ENCODE measurements at regions not wholly inside any gene's neighbourhood (a gene's known extent, or its start where the extent isn't known, plus 50 kb on each side); places are given as distances from the start of the nearest gene placed in this dataset.
"Not testable (repeated sequence)": the region's sequence is repeated elsewhere in the genome, so short reads cannot be mapped to it uniquely, and the experiment has no call there.

DNA sequence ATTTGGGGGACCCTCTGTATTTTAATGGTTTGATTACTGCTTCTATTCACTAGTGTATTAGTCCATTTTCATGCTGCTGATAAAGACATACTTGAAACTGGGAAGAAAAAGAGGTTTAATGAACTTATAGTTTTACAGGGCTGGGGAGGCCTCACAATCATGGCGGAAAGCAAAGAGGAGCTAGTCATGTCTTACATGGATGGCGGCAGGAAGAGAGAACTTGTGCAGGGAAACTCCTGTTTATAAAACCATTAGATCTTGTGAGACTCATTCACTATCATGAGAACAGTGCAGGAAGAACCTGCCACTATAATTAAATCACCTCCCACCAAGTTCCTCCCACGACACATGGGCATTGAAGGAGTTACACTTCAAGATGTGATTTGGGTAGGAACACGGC is 464.5 kb upstream of the RGS18 start:
- DNase-seq: no peak

DNA sequence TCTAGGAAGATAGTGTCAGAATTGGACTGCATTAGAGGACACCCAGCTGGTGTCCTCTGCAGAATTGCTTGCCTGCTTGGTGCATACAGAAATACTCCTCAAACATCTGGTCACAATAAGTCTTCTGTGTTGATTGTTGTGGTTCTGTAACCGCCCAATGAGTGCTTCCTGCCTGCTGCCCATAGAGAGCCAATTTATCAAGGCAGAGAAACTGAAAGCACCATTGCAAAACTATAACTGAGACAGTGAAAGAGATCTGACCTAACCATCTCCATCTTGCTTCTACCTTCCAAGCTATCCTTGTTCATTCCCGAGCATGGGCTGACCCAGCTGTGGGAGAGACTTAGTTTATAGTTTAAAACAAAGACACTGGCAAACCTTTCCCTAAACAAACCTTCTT is 462.4 kb upstream of the RGS18 start:
- DNase-seq: no peak

DNA sequence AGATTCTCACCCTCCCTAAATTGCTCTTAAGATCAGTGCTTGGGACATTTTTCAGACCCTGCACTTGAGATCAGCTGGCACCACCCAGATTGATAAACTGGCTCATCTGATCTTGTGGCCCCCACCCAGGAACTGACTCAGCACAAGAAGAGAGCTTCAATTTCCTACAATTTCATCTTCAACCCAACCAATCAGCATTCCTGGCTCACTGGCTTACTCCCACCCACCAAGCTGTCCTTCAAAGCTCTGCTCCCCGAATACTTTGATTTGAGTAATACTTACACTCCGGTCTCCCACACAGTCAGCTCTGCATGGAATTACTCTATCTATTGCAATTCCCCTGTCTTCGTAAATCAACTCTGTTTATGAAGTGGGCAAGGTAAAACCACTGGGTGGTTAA is 461.9 kb upstream of the RGS18 start:
- DNase-seq: no peak

DNA sequence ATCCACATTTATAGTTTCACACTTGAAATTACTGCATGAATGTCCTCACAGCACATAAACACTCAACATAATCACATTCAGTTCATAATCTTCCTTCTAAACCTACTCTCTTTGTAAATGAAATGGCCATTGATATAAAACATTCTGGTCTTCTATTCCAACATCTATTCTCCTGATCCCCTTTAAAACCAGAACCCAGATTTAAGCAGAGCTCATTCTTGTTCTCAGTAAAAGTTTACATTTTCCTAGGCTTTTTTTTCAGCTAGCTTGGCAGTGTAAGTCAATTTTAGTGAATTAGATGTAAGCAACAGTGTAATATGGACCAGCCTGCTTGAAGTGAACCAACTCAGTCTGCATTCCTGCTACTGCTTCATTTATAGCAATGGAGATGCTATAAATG is 460.7 kb upstream of the RGS18 start:
- no peak for DNase-seq

DNA sequence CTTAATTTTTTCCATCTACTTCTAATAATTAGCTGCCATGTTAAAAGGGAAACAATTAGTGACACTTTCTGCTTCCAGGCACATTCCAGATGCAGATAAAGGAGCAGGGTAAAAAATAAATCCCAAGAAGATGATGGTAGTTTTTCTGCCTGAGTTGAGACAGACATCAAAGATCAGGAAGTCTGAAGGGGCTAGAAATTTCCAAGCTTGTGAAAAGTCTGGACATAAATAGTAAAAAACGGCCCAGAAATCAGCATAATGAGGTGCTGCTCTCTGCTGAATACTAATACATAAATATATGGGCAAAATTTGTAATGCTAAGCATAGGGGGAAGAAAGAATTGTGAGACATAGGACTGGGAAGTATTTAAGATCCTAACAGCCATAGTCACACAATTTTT is 460.0 kb upstream of the RGS18 start:
- no peak for DNase-seq

DNA sequence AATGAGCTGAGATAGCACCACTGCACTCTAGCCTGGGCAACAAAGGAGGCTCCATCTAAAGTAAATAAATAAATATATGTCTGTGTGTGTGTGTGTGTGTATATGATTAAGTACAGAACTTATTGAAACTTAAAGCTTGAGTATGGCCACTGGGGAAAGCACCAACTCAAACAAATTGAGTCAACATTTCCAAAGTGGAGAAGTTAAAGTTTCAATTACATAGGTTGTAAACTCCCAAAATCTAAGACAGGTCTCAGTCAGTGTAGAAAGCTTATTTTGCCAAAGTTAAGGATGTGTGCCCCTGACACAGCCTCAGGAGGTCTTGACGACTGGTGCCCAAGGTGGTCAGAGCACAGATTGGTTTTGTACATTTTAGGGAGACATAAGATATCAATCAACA is 458.9 kb upstream of the RGS18 start:
- no peak for DNase-seq

DNA sequence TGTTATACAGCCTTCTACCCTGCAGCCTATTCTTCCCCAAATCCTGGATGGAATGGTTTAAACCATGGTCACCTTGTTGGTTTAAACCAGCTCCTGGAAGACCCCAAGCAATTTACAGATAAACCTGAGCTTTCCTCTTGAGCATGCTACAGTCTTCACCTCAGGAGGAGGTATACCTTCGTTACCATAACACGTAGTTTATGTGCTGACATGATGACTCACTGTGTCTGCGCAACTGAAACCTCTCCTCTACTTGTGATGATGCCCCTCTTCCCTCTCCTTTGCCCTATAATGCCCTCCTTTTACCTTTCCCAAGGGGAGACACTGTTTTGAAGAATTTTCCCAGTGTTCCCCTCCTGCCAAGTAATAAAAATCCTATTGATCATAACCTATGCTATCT is 457.3 kb upstream of the RGS18 start:
- no peak for DNase-seq

DNA sequence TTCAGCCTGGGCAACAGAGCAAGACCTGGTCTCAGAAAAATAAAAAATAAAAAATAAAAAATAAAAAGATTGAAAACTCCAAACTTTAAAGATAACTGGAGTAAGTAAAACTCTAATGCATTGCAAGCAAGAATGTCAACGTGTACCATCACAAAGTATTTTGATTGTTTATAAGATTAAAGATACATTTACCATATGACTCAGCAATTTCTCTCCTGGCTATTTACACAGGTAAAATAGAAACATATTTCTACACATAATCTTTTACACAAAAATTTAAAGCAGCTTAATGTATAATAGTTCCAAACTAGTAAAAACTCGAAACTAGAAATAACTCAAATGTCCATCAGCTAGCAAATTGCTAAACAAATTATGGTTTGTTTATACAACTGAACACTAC is 456.1 kb upstream of the RGS18 start:
- DNase-seq: no peak

DNA sequence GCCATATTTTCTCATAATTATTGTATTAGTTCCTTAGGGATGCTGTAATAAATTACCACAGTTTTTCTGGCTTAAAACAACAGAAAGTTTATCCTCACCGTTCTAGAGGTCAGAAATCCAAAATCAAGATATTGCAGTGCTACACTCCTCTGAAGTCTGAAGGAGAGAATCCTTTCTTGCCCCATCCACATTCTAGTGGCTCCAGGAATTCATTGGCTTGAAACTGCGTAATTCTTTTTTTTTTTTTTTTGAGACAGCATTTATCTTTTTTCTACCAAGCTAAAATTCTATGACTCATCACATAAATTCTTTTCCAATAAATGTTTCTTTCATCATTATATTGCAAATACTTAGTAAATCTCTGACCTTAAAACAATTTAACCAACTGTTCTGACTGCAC is 451.0 kb upstream of the RGS18 start:
- DNase-seq: no peak

DNA sequence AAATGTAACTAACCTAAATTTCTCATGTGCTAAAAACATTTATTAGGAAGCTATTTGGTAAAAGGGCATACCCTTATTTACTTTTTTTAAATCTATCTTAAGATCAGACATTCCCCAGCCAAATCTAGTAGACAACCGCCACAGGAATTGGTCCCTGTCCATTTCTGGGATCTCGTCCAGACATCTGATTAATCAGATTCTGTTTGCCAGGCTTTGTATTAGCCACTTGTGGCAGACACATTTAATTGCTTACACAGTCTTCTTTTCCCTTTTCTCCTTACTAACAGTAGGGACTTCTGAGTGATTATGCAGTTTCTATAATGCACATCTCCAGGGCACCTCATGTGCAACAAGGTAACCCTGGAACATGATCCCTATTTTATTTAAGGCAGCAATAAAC is 449.0 kb upstream of the RGS18 start:
- no peak for DNase-seq

DNA sequence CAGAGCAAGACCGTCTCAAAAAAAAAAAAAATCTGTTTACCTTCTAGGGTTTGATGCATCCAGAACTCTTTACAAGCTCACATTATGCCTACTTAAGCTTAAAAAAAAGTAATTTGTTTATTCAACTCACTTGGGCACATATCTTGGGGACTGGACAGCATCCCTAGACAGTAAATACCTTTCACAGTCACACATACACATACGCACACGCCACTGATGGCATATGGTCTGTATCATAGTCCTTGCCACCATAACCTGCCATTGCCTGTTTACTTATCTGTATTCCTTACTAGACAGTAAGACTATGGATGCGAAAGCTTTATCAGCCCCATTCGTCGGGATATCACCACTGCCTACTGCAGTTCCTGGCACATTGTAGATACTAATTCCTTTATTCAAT is 446.3 kb upstream of the RGS18 start:
- no peak for DNase-seq

DNA sequence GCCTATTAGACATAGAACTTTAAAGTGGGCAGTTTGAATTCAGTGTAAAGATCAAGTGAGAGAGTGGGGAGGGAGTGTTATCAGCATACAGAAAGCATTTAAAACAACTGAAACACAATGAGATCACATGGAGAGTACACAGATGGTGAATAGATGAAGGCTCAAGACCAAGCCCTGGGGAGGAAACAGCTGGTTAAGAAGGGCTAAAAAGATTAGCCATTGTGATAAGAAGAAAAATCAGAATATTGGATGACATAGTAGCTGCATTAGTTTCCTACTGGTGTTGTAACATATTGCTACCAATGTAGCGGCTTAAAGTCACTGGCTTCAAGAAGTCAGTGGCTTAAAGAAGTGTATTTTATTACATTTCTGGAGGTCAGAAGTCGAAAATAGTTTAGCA is 443.4 kb upstream of the RGS18 start:
- no peak for DNase-seq

DNA sequence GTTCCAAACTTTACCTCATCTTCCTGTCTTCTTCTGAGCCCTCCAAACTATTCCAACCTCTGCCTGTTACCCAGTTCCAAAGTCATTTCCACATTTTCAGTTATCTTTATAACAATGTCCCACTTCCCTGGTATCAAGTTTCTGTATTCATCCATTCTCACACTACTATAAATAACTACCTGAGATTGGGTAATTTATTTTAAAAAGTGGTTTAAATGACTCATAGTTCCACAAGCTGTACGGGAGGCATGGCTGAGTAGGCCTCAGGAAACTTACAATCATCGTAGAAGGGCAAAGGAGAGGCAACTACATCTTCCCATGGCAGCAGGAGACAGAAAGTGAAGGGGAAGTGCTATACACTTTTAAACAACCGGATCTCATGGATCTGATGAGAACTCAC is 428.5 kb upstream of the RGS18 start:
- no peak for DNase-seq

DNA sequence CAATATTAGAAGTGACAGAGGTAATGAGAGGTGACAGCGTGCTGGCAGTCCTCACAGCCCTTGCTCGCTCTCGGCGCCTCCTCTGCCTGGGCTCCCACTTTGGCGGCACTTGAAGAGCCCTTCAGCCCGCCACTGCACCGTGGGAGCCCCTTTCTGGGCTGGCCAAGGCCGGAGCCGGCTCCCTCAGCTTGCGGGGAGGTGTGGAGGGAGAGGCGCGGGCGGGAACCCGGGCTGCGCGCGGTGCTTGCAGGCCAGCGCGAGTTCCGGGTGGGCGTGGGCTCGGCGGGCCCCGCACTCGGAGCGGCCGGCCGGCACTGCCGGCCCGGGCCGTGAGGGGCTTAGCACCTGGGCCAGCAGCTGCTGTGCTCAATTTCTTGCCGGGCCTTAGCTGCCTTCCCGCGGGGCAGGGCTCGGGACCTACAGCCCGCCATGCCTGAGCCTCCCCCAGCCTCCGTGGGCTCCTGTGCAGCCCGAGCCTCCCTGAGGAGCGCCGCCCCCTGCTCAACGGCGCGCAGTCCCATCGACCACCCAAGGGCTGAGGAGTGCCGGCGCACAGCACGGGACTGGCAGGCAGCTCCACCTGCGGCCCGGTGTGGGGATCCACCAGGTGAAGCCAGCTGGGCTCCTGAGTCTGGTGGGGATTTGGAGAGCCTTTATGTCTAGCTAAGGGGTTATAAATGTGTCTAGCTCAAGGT is 426.5 kb upstream of the RGS18 start:
- DNase-seq: not testable (repeated sequence)

DNA sequence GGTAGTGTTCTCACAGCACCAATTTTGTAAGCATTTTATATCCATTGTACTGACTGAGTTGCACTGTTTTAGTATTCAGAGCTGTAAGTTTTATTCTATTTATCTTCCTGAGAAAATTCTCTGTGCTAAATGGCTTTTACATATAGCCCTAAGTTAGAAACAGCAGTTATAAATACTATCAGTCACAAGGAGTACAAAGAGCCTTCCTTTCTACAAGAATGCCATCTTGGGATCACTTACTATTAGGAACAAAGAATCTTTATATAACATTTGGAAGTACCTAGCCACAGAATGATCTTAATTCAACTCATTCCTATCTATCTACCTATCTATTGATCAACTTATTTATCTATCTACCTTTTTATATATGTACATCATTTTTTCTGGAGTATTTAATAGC is 423.9 kb upstream of the RGS18 start:
- DNase-seq: no peak

DNA sequence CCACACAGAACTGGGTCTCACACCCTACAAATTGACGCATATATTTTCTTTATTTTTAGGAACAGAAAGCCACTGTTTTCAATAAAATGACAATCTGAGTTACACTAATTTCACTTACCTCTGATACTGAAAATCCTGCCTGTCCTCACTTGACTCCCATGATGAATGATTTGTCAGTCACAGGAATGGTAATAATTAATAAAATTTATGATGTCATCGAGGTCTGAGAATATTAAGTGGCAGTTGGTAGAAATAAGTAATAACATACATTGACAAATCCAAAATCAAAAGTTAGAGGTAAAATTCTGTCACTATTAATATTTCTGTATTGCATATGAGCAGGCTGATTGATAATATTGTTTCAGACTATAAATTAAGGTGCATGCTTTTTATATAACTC is 418.7 kb upstream of the RGS18 start:
- DNase-seq: no peak

DNA sequence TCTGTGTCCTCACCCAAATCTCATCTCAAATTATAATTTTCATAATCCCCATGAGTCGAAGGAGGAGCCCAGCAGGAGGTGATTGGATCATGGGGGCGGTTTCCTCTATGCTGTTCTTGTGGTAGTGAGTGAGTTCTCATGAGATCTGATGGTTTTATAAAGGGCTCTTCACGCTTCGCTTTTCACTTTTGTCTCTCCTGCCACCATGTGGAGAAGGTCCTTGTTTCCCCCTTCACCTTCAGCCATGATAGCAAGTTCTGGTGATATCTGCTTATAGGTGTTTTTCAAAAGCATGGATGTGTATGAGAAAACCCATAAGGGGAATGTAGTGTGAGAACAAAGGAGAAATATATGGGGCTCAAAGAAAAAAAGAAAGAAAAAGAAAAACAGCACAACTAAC is 405.9 kb upstream of the RGS18 start:
- no peak for DNase-seq

DNA sequence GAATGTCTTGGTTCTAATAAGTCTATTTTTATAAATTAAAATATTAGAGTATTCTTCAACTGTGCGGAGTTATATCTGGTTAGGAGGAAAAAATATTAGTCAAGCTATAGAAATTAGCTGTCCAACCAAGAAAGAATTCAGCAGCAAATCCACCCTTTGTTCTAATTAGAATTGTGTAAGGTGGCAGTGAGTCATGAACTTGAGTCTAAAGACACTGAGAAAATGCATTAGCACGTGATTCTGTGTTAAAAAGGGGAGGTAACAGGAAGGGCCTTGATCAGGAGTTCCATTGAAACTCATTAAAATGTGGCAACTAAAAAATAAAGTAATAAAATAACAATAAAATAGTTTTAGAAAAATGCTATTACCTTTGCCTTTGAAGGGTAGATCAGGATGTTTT is 398.2 kb upstream of the RGS18 start:
- no peak for DNase-seq

DNA sequence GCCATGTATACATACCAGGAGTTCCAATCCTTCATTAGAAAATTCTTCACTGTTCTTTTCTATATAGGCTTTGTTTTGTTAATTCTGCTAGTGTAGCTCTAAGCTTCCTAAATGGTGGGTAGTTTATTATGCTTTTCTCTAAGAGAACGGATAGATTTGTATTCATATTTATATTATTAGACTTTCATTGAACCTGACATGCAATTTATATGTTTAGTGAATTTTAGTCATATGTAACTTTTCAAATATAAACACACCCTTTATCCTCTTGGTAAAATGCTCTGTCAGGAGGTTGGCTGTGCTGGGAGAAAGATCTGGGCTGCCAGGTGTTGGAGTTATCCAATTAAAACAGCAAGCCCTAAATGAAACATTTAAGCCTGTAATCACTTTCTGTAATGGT is 369.7 kb upstream of the RGS18 start:
- DNase-seq: no peak

DNA sequence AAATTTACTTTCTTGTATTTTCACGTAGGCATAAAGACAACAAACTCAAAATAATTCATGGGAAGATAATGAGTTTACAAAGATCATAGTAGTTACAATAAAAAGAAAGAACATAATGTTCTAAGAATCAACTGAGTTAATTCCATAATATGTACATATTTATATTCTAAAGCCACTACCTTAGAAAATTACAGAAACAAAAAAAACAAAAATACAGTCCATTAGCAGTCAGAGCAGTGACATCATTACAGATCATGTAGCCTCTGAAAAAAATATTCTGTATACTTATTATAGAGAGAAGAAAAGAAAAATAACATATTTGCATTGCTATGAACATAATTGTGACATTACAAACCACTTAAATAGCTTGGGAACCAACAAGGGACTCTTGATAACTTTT is 360.1 kb upstream of the RGS18 start:
- no peak for DNase-seq

DNA sequence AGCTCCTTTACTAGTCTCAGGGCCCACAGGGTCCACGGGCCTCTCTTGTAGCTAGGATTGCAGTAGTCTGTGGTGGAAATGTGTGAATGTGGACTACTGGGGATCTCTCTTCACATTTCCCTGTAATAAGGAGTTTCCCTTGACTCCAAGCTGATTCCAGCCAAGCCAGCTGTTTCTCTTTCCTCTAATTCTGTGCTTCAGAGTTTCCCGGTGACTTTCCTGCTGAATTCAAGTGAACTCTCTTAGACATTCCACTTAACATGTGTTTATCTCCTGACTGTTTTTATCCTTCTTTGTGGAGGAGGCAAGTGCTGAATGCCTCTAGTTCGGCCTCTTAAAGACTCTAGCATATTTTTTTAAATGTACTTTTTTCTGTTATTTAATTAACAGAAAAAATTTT is 354.0 kb upstream of the RGS18 start:
- DNase-seq: no peak

DNA sequence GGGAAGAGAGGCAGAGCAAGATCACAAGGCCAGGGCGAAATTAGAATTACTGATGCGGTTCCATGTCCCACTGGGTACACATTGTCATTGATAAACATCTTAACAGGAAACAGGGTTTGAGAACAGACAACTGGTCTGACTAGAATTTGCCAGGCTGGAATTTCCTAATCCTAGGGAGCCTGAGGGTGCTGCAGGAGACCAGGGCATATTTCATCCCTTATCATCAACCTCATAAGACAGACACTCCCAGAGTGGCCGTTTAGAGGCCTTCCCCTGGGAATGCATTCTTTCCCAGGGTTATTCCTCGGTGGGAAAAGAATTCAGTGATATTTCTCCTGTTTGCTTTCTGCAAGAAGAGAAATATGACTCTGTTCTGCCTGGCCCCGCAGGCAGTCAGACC is 344.7 kb upstream of the RGS18 start:
- DNase-seq: not testable (repeated sequence)

DNA sequence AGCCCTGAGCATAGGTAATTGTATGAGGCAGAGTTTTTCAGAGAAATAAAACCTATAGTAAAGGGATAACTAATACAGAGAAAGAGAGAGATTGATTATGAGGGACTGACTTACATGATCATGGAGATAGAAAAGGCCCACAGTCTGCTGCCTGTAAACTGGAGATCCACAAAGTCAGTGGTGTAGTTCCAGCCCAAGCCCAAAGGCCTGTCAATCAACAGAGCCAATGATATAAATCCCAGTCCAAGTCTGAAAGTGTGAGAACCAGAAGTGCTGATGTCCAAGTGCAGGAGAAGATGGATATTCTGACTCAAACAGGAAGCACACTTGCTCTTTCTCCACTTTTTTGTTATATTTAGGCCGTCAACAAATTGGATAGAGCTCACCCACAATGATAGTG is 340.1 kb upstream of the RGS18 start:
- no peak for DNase-seq

DNA sequence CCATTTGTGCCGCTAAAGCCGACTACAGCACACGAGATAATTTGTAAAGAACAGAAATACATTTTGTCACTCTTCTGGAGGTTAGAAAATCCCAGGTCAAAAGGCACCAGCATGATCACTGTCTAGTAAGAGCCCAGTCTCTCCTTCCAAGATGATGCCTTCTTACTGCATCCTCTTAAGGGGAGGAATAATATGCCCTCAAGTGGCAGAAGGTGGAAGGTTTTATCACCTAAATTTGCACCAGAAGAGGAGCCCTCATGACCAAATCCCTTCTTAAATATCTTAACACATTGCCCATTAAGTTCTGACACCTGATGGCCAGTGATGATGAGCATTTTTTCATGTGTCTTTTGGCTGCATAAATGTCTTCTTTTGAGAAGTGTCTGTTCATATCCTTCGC is 326.7 kb upstream of the RGS18 start:
- DNase-seq: no peak

DNA sequence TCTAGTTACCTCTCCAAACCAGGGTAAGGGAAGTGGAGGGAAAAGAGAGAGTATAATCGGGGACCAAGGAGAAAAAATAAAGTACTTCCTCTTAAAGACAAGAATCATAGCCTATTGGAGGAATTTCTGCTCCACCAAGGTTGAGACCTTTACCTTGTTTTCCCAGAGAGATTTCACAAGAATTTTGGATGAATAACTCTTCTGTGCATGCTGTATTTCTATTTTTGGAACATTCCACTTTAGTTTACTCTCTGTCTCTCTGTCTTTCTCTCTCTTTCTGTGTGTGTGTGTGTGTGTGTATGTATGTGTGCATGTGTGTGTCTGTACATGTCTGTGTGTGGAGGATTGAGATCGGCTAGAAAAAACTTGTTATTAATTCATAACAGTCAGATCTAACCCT is 318.4 kb upstream of the RGS18 start:
- no peak for DNase-seq
